HepG2 (cell line): ENCODE measurements at regions not wholly inside any gene's neighbourhood (a gene's known extent, or its start where the extent isn't known, plus 50 kb on each side); places are given as distances from the start of the nearest gene placed in this dataset.

Experiments
- ATAC-seq: fragments of 200-7000 bp; cut with Tn5 transposase; 3 replicates; pipeline ENCODE4 v1.9.1; 2020; ENCODE audit warnings: mild to moderate bottlenecking, moderate library complexity
- BruUV-seq: library from RNA; stranded (reverse); fragments of 400-500 nt; replicated peaks from 2 replicates; lab custom pipeline; 2021; lab: Mats Ljungman, UMichigan
- CTCF ChIA-PET: fragments of 300-600 bp; formaldehyde crosslinking; extraction: SDS; loops from one replicate; lab custom pipeline; 2021; ENCODE audit warnings: low total read pairs, inconsistent platforms, low intra/inter-chr PET ratio; lab: Yijun Ruan, JAX
- POLR2A ChIA-PET: fragments of 350-600 bp; sonication (Branson Sonifier 250); formaldehyde crosslinking; loops from one replicate; lab custom pipeline; 2020; ENCODE audit warnings: antibody characterized with exemption, inconsistent platforms; lab: Yijun Ruan, JAX
- DNase-seq: peaks from one replicate; pipeline ENCODE4 v3.0.0-alpha.2; 2015; ENCODE audit warnings: low spot score
- FAIRE-seq: peaks from 3 replicates; lab custom pipeline; 2011; peaks lifted over from hg19 to GRCh38; lab: Jason Lieb, UNC
- H2AFZ ChIP-seq: one replicate; pipeline ENCODE4 v1.6.1; 2011; ENCODE audit warnings: low read length, inconsistent platforms
- H3K27ac ChIP-seq: fragments of 300-600 bp; 3 replicates; pipeline ENCODE4 v1.8.0; 2011; ENCODE audit warnings: mixed run types, mild to moderate bottlenecking, mixed read lengths, low read length, inconsistent platforms; ENCODE audit not compliant: insufficient read depth; ENCODE audit errors: extremely low read length
- H3K27me3 ChIP-seq, 2 experiments: fragments of 200-600 bp in 1 of 2; 2 replicates in 1 of 2; 3 replicates in 1 of 2; pipeline versions ENCODE4 v1.6.0 to v1.8.0; 2011; ENCODE audit warnings: low read length in 2 of 2, mild to moderate bottlenecking in 2 of 2, moderate library complexity in 2 of 2, inconsistent platforms in 1 of 2; ENCODE audit not compliant: insufficient read depth in 2 of 2, control insufficient read depth in 1 of 2
- H3K36me3 ChIP-seq, 2 experiments: fragments of 200-600 bp in 1 of 2; replicated peaks in 1 of 2; 2 replicates in 1 of 2; 3 replicates in 1 of 2; pipeline versions ENCODE4 v1.5.1 to v1.8.0; 2011; ENCODE audit warnings: low read length in 2 of 2, inconsistent platforms in 1 of 2; ENCODE audit not compliant: insufficient read depth in 2 of 2, control insufficient read depth in 1 of 2
- H3K4me1 ChIP-seq: 2 replicates; pipeline ENCODE4 v1.5.1; 2012; ENCODE audit warnings: low read length, inconsistent platforms; ENCODE audit not compliant: insufficient read depth
- H3K4me2 ChIP-seq: 2 replicates; pipeline ENCODE4 v1.6.0; 2011; ENCODE audit warnings: low read depth, low read length, inconsistent platforms
- H3K4me3 ChIP-seq, 3 experiments: fragments of 200-600 bp in 1 of 3; sonication (generic), shearing (Covaris generic) in 1 of 3; replicated peaks in 1 of 3; 2 replicates each; pipeline ENCODE4 v1.5.1; 2011 to 2016; ENCODE audit warnings: low read length in 3 of 3, inconsistent platforms in 2 of 3, low read depth in 2 of 3, mild to moderate bottlenecking in 2 of 3, control low read depth in 1 of 3, mixed read lengths in 1 of 3; ENCODE audit not compliant: insufficient read depth in 1 of 3
- H3K79me2 ChIP-seq: one replicate; pipeline ENCODE4 v1.6.1; 2011; ENCODE audit warnings: low read length, inconsistent platforms; ENCODE audit not compliant: insufficient read depth
- H3K9ac ChIP-seq: 2 replicates; pipeline ENCODE4 v1.6.0; 2011; ENCODE audit warnings: mild to moderate bottlenecking, low read depth, low read length, inconsistent platforms; ENCODE audit not compliant: insufficient read depth
- H3K9me3 ChIP-seq: 2 replicates; pipeline ENCODE4 v1.5.1; 2012; ENCODE audit warnings: mild to moderate bottlenecking, low read length
- H4K20me1 ChIP-seq: 2 replicates; pipeline ENCODE4 v1.6.0; 2011; ENCODE audit warnings: inconsistent platforms, mild to moderate bottlenecking, low read length, moderate library complexity; ENCODE audit not compliant: insufficient read depth
- ARID2 ChIP-seq: sonication (generic); formaldehyde crosslinking; IDR thresholded peaks from 2 replicates; pipeline ENCODE4 v1.8.1; 2022; ENCODE audit warnings: mild to moderate bottlenecking, missing genetic modification reagents, borderline replicate concordance
- YEATS2 ChIP-seq: sonication (generic); formaldehyde crosslinking; IDR thresholded peaks from 2 replicates; pipeline ENCODE4 v1.4.0; 2020; ENCODE audit warnings: missing genetic modification reagents, borderline replicate concordance
- ZKSCAN1 ChIP-seq: fragments of 150-350 bp; IDR thresholded peaks from 2 replicates; pipeline ENCODE4 v1.6.1; 2014; ENCODE audit warnings: low read length
- ZNF138 ChIP-seq: sonication (generic); formaldehyde crosslinking; IDR thresholded peaks from 2 replicates; pipeline ENCODE4 v1.5.0; 2020; ENCODE audit warnings: mild to moderate bottlenecking, low read depth, missing genetic modification reagents
- ZNF530 ChIP-seq: sonication (generic); formaldehyde crosslinking; IDR thresholded peaks from 2 replicates; pipeline ENCODE4 v1.5.0; 2020; ENCODE audit warnings: low read depth, mild to moderate bottlenecking, missing genetic modification reagents
- WGBS: methylation state at CpG from one replicate; pipeline ENCODE4 v1.1.6; 2017; ENCODE audit warnings: low lambda C conversion rate; 5-methylcytosine and 5-hydroxymethylcytosine counted together
- in situ Hi-C: cut with HindIII; loops from 2 replicates; pipeline ENCODE4 v1.10.0; 2017; ENCODE audit warnings: low pct_unique_long_range_greater_than_20kb; ENCODE audit not compliant: extremely low pct_ligation_motif_present
- intact Hi-C: fragments of 100-400 bp; cut with micrococcal nuclease; formaldehyde crosslinking; loops from one replicate; pipeline ENCODE4 v1.10.0; 2022; ENCODE audit not compliant: unreplicated experiment
- TF ChIP-seq, protein P1 (sequence below): sonication (generic); formaldehyde crosslinking; IDR thresholded peaks from 2 replicates; pipeline ENCODE4 v1.5.0; 2020; ENCODE audit warnings: mild to moderate bottlenecking, missing genetic modification reagents
- TF ChIP-seq, protein P2 (sequence below): sonication (generic); formaldehyde crosslinking; conservative IDR thresholded peaks from 2 replicates; pipeline ENCODE4 v1.8.0; 2022; ENCODE audit warnings: missing genetic modification reagents
- TF ChIP-seq, protein P3 (sequence below): sonication (generic); formaldehyde crosslinking; IDR thresholded peaks from 2 replicates; pipeline ENCODE4 v1.5.1; 2020; ENCODE audit warnings: mild to moderate bottlenecking, missing genetic modification reagents
- TF ChIP-seq, protein P4 (sequence below): sonication (generic); formaldehyde crosslinking; IDR thresholded peaks from 2 replicates; pipeline ENCODE4 v1.8.0; 2022; ENCODE audit warnings: mild to moderate bottlenecking, missing genetic modification reagents

DNA sequence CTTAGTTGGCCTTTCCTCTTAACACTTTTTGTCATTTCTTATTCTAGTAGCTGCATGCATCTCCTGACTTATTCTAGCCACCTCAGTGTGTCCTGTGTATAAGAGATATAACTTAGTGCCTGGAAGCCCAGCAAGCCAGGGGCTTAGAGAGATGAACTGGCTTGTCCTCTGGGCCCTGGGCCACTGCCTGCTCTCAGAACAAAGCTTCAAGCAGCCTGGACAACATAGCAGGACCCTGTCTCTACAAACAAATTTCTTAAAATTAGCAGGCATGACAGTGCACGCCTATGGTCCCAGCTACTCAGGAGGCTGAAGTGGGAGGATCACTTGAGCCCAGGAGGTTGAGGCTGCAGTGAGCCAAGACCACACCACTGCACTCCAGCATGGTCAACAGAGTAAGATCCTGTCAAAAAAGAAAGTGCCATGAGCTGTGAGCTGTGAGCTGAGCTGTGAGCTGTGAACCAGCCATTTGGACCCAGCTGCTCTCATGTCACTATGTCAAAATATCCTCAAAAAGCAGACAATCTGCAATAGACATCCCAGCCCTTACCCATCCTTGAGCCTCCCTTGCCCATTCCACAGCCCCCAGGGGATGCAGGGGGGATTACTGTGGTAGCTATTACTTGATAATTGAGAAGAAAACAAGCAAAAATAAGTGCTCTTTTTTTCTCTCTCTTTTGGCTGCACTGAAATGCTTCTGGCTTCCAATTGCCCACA is 174.5 kb downstream of the OPA1 start:
- POLR2A ChIA-PET, result no interaction called here
- no peaks in the 10 kb centered on the region for H3K9me3 ChIP-seq
- H3K4me2 ChIP-seq, result no peak overlapping the region
- no TSS peak for BruUV-seq
- no peak overlapping the region for H3K9ac ChIP-seq
- peaks cover 29% of the 10 kb centered on the region for H3K4me1 ChIP-seq
- H3K27ac ChIP-seq, result no peak overlapping the region
- FAIRE-seq (no peak), DNase-seq (no peak), ATAC-seq (no peak; the same call in 2 of the 3 replicates)
- H4K20me1 ChIP-seq, result no peaks in the 10 kb centered on the region
- CTCF ChIA-PET, result no interaction called here
- no peak overlapping the region for H3K4me3 ChIP-seq
- WGBS, result no CpG with 5 or more reads among the region's 1 CpG
- intact Hi-C loops, result no loop called here
- TF ChIP-seq ZKSCAN1, result no peak
- TF ChIP-seq, protein P1, sequence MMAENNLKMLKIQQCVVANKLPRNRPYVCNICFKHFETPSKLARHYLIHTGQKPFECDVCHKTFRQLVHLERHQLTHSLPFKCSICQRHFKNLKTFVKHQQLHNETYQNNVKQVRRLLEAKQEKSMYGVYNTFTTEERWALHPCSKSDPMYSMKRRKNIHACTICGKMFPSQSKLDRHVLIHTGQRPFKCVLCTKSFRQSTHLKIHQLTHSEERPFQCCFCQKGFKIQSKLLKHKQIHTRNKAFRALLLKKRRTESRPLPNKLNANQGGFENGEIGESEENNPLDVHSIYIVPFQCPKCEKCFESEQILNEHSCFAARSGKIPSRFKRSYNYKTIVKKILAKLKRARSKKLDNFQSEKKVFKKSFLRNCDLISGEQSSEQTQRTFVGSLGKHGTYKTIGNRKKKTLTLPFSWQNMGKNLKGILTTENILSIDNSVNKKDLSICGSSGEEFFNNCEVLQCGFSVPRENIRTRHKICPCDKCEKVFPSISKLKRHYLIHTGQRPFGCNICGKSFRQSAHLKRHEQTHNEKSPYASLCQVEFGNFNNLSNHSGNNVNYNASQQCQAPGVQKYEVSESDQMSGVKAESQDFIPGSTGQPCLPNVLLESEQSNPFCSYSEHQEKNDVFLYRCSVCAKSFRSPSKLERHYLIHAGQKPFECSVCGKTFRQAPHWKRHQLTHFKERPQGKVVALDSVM (CRISPR knock-in tag), result peak; percentile 47; the same call in 1 of the 2 replicates
- H2AFZ ChIP-seq, result no peak overlapping the region
- no peaks in the 10 kb centered on the region for H3K27me3 ChIP-seq
- H3K79me2 ChIP-seq, result no peaks in the 10 kb centered on the region
- in situ Hi-C loops, result no loop called here
- H3K36me3 ChIP-seq, result no peaks in the 10 kb centered on the region

DNA sequence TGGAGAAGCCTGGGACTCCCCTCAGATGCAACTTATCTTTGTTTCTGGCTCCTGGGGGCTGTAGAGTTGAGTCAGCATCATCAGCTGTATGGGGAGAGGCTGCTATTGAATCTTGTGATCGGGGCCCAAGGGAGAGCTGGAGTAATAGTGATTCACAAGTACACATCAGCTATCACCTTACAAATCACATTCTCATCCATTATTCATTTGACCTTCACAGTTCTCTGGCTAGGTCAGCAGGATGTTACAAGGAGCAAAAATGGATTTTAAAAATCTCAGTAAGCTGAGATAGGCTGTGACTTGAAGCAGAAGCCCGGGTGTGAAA is 175.0 kb downstream of the OPA1 start:
- DNase-seq (no peak), ATAC-seq (no peak), FAIRE-seq (no peak)
- Histone ChIP-seq H2AFZ (no peak overlapping the region), H3K4me2 (no peak overlapping the region), H3K36me3 (no peaks in the 10 kb centered on the region), H3K4me1 (peaks cover 30% of the 10 kb centered on the region), H4K20me1 (no peaks in the 10 kb centered on the region), H3K79me2 (no peaks in the 10 kb centered on the region), H3K9me3 (no peaks in the 10 kb centered on the region), H3K9ac (no peak overlapping the region), H3K27ac (no peak overlapping the region), H3K27me3 (no peaks in the 10 kb centered on the region), H3K4me3 (no peak overlapping the region)
- intact Hi-C loops, result no loop called here
- 40% methylated on average over 2 of the region's 2 CpGs for WGBS
- ChIA-PET POLR2A (no interaction called here), CTCF (no interaction called here)
- in situ Hi-C loops, result no loop called here
- no TSS peak for BruUV-seq
- TF ChIP-seq ARID2 (CRISPR knock-in tag) (no peak), ZNF530 (CRISPR knock-in tag) (no peak), YEATS2 (CRISPR knock-in tag) (no peak), ZNF138 (CRISPR knock-in tag) (no peak)
- TF ChIP-seq, protein P2, sequence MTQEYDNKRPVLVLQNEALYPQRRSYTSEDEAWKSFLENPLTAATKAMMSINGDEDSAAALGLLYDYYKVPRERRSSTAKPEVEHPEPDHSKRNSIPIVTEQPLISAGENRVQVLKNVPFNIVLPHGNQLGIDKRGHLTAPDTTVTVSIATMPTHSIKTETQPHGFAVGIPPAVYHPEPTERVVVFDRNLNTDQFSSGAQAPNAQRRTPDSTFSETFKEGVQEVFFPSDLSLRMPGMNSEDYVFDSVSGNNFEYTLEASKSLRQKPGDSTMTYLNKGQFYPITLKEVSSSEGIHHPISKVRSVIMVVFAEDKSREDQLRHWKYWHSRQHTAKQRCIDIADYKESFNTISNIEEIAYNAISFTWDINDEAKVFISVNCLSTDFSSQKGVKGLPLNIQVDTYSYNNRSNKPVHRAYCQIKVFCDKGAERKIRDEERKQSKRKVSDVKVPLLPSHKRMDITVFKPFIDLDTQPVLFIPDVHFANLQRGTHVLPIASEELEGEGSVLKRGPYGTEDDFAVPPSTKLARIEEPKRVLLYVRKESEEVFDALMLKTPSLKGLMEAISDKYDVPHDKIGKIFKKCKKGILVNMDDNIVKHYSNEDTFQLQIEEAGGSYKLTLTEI (CRISPR knock-in tag), result no peak
- TF ChIP-seq, protein P3, sequence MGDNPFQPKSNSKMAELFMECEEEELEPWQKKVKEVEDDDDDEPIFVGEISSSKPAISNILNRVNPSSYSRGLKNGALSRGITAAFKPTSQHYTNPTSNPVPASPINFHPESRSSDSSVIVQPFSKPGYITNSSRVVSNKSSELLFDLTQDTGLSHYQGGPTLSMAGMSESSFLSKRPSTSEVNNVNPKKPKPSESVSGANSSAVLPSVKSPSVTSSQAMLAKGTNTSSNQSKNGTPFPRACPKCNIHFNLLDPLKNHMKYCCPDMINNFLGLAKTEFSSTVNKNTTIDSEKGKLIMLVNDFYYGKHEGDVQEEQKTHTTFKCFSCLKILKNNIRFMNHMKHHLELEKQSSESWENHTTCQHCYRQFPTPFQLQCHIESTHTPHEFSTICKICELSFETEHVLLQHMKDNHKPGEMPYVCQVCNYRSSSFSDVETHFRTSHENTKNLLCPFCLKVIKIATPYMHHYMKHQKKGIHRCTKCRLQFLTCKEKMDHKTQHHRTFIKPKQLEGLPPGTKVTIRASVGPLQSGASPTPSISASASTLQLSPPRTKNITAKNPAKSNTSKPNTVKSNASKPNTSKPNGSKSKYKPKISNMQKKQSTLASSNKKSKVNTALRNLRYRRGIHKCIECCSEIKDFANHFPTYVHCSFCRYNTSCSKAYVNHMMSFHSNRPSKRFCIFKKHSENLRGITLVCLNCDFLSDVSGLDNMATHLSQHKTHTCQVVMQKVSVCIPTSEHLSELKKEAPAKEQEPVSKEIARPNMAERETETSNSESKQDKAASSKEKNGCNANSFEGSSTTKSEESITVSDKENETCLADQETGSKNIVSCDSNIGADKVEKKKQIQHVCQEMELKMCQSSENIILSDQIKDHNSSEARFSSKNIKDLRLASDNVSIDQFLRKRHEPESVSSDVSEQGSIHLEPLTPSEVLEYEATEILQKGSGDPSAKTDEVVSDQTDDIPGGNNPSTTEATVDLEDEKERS (CRISPR knock-in tag), result no peak
- TF ChIP-seq, protein P4, sequence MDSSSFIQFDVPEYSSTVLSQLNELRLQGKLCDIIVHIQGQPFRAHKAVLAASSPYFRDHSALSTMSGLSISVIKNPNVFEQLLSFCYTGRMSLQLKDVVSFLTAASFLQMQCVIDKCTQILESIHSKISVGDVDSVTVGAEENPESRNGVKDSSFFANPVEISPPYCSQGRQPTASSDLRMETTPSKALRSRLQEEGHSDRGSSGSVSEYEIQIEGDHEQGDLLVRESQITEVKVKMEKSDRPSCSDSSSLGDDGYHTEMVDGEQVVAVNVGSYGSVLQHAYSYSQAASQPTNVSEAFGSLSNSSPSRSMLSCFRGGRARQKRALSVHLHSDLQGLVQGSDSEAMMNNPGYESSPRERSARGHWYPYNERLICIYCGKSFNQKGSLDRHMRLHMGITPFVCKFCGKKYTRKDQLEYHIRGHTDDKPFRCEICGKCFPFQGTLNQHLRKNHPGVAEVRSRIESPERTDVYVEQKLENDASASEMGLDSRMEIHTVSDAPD (CRISPR knock-in tag), result no peak
